Neural progenitor cell (in vitro differentiated cells): ENCODE measurements at regions not wholly inside any gene's neighbourhood (a gene's known extent, or its start where the extent isn't known, plus 50 kb on each side); places are given as distances from the start of the nearest gene placed in this dataset.

Source experiments
- DNase-seq: peaks from one replicate; pipeline ENCODE4 v3.0.0-alpha.2; 2016; ENCODE audit warnings: low spot score
- H2AFZ ChIP-seq: fragments of 200-600 bp; sonication (generic); replicated peaks from 2 replicates; pipeline ENCODE4 v1.6.1; 2016; ENCODE audit warnings: antibody characterized with exemption
- H3F3A ChIP-seq: fragments of 200-600 bp; sonication (generic); 2 replicates; pipeline ENCODE4 v1.6.1; 2016; ENCODE audit warnings: antibody characterized with exemption, low read depth
- H3K27ac ChIP-seq: fragments of 200-600 bp; sonication (generic); 2 replicates; pipeline ENCODE4 v1.5.1; 2016; ENCODE audit warnings: mild to moderate bottlenecking
- H3K27me3 ChIP-seq: fragments of 200-600 bp; sonication (generic); 2 replicates; pipeline ENCODE4 v1.6.1; 2016; ENCODE audit warnings: mild to moderate bottlenecking, moderate library complexity
- H3K36me3 ChIP-seq: fragments of 200-600 bp; sonication (generic); 2 replicates; pipeline ENCODE4 v1.5.1; 2016
- H3K4me1 ChIP-seq: fragments of 200-600 bp; sonication (generic); 2 replicates; pipeline ENCODE4 v1.6.1; 2016; ENCODE audit warnings: mixed run types
- H3K4me2 ChIP-seq: fragments of 200-600 bp; sonication (generic); 2 replicates; pipeline ENCODE4 v1.6.1; 2016
- H3K4me3 ChIP-seq: fragments of 200-600 bp; sonication (generic); 2 replicates; pipeline ENCODE4 v1.5.1; 2016
- H3K79me2 ChIP-seq: fragments of 200-600 bp; sonication (generic); 2 replicates; pipeline ENCODE4 v1.6.1; 2016; ENCODE audit warnings: low read depth
- H3K9ac ChIP-seq: fragments of 200-600 bp; sonication (generic); 2 replicates; pipeline ENCODE4 v1.6.1; 2016
- H3K9me3 ChIP-seq: fragments of 200-600 bp; sonication (generic); 2 replicates; pipeline ENCODE4 v1.5.1; 2016; ENCODE audit warnings: low read depth
- H4K20me1 ChIP-seq: fragments of 200-600 bp; sonication (generic); 2 replicates; pipeline ENCODE4 v1.6.1; 2016; ENCODE audit warnings: low read depth
- H3K27ac Mint-ChIP-seq: 3 replicates; pipeline ENCODE4 v1.8.0; 2021; ENCODE audit warnings: mixed read lengths
- H3K27me3 Mint-ChIP-seq: 2 replicates; pipeline ENCODE4 v1.8.0; 2022; ENCODE audit warnings: low read depth, mild to moderate bottlenecking, inconsistent platforms, moderate library complexity, mixed read lengths; ENCODE audit not compliant: insufficient read depth
- H3K36me3 Mint-ChIP-seq: 3 replicates; pipeline ENCODE4 v1.8.0; 2021; ENCODE audit warnings: mixed read lengths
- H3K4me1 Mint-ChIP-seq: 3 replicates; pipeline ENCODE4 v1.8.0; 2021; ENCODE audit warnings: mixed read lengths
- H3K4me3 Mint-ChIP-seq: 3 replicates; pipeline ENCODE4 v1.8.0; 2021; ENCODE audit warnings: mild to moderate bottlenecking, moderate library complexity, mixed read lengths
- H3K9me3 Mint-ChIP-seq: 3 replicates; pipeline ENCODE4 v1.8.0; 2020; ENCODE audit warnings: mixed read lengths
- EZH2 ChIP-seq: fragments of 200-600 bp; sonication (generic); IDR thresholded peaks from 2 replicates; pipeline ENCODE4 v1.6.1; 2017; ENCODE audit warnings: antibody characterized with exemption, mild to moderate bottlenecking, moderate library complexity
- EZH2phosphoT487 ChIP-seq: fragments of 200-600 bp; sonication (generic); IDR thresholded peaks from 2 replicates; pipeline ENCODE4 v1.6.1; 2017; ENCODE audit warnings: antibody characterized with exemption
- TF ChIP-seq, protein P1 (sequence below): fragments of 200-600 bp; sonication (generic); IDR thresholded peaks from 2 replicates; pipeline ENCODE4 v1.5.1; 2017; ENCODE audit warnings: antibody characterized with exemption, mild to moderate bottlenecking

DNA sequence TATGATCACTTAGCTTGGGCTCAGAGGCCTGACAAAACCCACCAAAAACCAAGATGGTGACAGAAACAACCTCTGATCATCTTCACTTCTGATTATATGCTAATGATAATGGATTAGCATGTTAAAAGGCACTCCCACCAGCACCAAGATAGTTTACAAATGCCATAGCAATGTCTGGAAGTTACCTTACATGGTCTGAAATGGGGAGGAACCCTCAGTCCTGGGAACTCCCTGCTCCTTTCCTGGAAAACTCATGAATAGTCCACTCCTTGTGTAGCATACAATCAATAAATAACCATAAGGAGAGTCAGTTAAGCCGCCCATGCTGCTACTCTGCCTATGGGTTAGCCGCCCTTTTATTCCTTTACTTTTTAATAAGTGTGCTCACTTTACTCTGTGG, 120.0 kb upstream of the HS3ST4 start:
- Histone ChIP-seq H3F3A (peaks cover 23% of the 10 kb centered on the region), H3K79me2 (no peaks in the 10 kb centered on the region), H3K27ac (no peak overlapping the region), H4K20me1 (no peaks in the 10 kb centered on the region), H3K27me3 (no peaks in the 10 kb centered on the region), H3K4me2 (no peak overlapping the region), H3K36me3 (no peaks in the 10 kb centered on the region), H3K9ac (no peak overlapping the region), H3K4me1 (peaks cover 10% of the 10 kb centered on the region), H3K9me3 (peaks cover under 1% of the 10 kb centered on the region), H2AFZ (no peak overlapping the region), H3K4me3 (no peak overlapping the region)
- H3K27ac Mint-ChIP-seq = no peak overlapping the region
- no peak overlapping the region for H3K4me3 Mint-ChIP-seq
- peaks cover 21% of the 10 kb centered on the region for H3K27me3 Mint-ChIP-seq
- DNase-seq = no peak
- no peaks in the 10 kb centered on the region for H3K36me3 Mint-ChIP-seq
- peaks cover 8% of the 10 kb centered on the region for H3K9me3 Mint-ChIP-seq
- TF ChIP-seq EZH2 = no peak
- no peak for TF ChIP-seq EZH2phosphoT487
- TF ChIP-seq, protein P1, sequence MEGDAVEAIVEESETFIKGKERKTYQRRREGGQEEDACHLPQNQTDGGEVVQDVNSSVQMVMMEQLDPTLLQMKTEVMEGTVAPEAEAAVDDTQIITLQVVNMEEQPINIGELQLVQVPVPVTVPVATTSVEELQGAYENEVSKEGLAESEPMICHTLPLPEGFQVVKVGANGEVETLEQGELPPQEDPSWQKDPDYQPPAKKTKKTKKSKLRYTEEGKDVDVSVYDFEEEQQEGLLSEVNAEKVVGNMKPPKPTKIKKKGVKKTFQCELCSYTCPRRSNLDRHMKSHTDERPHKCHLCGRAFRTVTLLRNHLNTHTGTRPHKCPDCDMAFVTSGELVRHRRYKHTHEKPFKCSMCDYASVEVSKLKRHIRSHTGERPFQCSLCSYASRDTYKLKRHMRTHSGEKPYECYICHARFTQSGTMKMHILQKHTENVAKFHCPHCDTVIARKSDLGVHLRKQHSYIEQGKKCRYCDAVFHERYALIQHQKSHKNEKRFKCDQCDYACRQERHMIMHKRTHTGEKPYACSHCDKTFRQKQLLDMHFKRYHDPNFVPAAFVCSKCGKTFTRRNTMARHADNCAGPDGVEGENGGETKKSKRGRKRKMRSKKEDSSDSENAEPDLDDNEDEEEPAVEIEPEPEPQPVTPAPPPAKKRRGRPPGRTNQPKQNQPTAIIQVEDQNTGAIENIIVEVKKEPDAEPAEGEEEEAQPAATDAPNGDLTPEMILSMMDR = no peak
- peaks cover 16% of the 10 kb centered on the region for H3K4me1 Mint-ChIP-seq

DNA sequence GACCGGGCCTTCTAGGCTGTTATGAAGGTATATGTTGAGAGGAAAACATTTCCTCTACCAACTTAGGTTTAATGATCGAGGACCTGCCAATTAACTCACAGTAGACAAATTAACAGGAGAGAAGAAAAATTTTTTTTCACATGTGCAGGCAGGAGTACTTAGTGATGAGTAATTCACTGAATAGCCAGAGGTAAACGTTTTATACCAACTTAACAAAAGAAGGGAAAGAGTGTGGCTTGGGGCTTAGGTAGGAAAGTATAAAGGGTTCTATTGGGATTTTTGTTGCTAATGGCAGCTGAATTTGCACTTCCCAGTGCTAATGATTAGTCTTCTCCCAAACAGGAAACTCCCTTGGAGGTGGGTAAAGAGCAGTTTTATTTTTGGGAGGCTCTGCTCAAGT, 121.6 kb upstream of the HS3ST4 start:
- Histone ChIP-seq H3K27me3 (no peaks in the 10 kb centered on the region), H3F3A (peaks cover 9% of the 10 kb centered on the region), H3K79me2 (no peaks in the 10 kb centered on the region), H3K4me2 (no peak overlapping the region), H3K9me3 (no peaks in the 10 kb centered on the region), H3K4me1 (peaks cover 15% of the 10 kb centered on the region), H3K36me3 (no peaks in the 10 kb centered on the region), H3K9ac (no peak overlapping the region), H3K4me3 (no peak overlapping the region), H3K27ac (no peak overlapping the region), H4K20me1 (no peaks in the 10 kb centered on the region), H2AFZ (no peak overlapping the region)
- DNase-seq = no peak
- H3K36me3 Mint-ChIP-seq = no peaks in the 10 kb centered on the region
- no peak overlapping the region for H3K27ac Mint-ChIP-seq
- no peak overlapping the region for H3K4me3 Mint-ChIP-seq
- peaks cover 4% of the 10 kb centered on the region for H3K4me1 Mint-ChIP-seq
- H3K9me3 Mint-ChIP-seq = no peaks in the 10 kb centered on the region
- TF ChIP-seq EZH2 = no peak
- H3K27me3 Mint-ChIP-seq = peaks cover 15% of the 10 kb centered on the region

DNA sequence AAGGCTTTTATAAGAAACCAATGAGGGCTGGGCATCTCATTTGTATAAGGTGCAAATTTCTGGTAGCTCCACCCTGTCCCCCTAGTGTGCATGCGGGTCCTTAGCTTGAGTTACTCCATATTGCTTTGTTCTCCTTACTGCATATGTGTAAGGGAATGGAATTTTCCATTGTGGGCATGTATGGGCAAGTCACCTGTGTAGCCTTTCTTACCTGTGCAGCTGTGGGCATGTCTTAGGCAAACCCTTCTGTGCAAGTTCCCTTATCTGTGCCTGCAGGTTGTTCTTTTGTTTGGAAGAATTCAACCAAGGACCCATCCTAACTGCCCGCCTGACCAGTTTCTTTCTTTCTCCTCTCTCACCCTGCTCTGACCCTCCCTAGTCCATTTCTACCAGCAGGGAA, 122.8 kb upstream of the HS3ST4 start:
- Mint-ChIP-seq H3K27me3 (peaks cover 15% of the 10 kb centered on the region), H3K36me3 (no peaks in the 10 kb centered on the region), H3K4me1 (no peaks in the 10 kb centered on the region), H3K4me3 (no peak overlapping the region), H3K9me3 (no peaks in the 10 kb centered on the region), H3K27ac (no peak overlapping the region)
- H3K9ac ChIP-seq = no peak overlapping the region
- H3K36me3 ChIP-seq = no peaks in the 10 kb centered on the region
- H3K4me2 ChIP-seq = no peak overlapping the region
- TF ChIP-seq EZH2 (no peak), EZH2phosphoT487 (no peak)
- TF ChIP-seq, protein P1 = no peak
- H3F3A ChIP-seq = peaks cover 3% of the 10 kb centered on the region
- H3K4me1 ChIP-seq = peaks cover 10% of the 10 kb centered on the region
- H4K20me1 ChIP-seq = no peaks in the 10 kb centered on the region
- H3K4me3 ChIP-seq = no peak overlapping the region
- no peaks in the 10 kb centered on the region for H3K79me2 ChIP-seq
- no peak overlapping the region for H2AFZ ChIP-seq
- H3K9me3 ChIP-seq = no peaks in the 10 kb centered on the region
- DNase-seq = no peak
- no peak overlapping the region for H3K27ac ChIP-seq
- no peaks in the 10 kb centered on the region for H3K27me3 ChIP-seq

DNA sequence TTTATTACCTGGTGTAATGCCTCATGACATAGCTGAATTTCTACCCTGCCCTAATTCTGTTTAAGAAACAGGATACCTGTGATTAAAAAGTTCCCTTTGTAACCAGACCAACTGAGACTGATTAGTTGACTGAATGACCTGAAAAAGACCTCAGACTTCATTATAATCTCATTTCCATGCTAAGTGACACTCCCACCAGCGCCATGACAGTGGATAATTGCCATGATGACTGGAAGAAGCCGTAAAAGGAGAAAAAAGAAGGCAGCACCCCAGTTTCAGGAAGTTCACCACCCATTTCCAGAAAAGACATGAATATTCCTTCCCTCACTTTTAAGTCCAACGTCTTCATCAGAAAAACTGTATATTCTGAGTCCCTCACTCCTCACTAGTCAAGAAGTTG, 125.6 kb upstream of the HS3ST4 start:
- Histone ChIP-seq H3K4me3 (no peak overlapping the region), H3K4me1 (peaks cover 10% of the 10 kb centered on the region), H3K4me2 (no peak overlapping the region), H3F3A (peaks cover 3% of the 10 kb centered on the region), H3K9ac (no peak overlapping the region), H3K27ac (no peak overlapping the region), H4K20me1 (no peaks in the 10 kb centered on the region), H3K79me2 (no peaks in the 10 kb centered on the region), H3K27me3 (no peaks in the 10 kb centered on the region), H3K36me3 (no peaks in the 10 kb centered on the region), H3K9me3 (no peaks in the 10 kb centered on the region), H2AFZ (no peak overlapping the region)
- no peak for DNase-seq
- Mint-ChIP-seq H3K9me3 (peaks cover under 1% of the 10 kb centered on the region), H3K4me3 (no peak overlapping the region), H3K27me3 (peaks cover 8% of the 10 kb centered on the region), H3K27ac (no peak overlapping the region), H3K36me3 (no peaks in the 10 kb centered on the region), H3K4me1 (no peaks in the 10 kb centered on the region)
- TF ChIP-seq, protein P1 = no peak
- TF ChIP-seq EZH2 (no peak), EZH2phosphoT487 (no peak)
